IPS DF 4.7 (cell line): ENCODE measurements at regions not wholly inside any gene's neighbourhood (a gene's known extent, or its start where the extent isn't known, plus 50 kb on each side); places are given as distances from the start of the nearest gene placed in this dataset.
A peak's percentile ranks its signal among the peaks of the same experiment; 100 is the strongest.

ENCODE experiments used
- DNase-seq: peaks from one replicate; pipeline ENCODE4 v3.0.0-alpha.2; 2013; ENCODE audit warnings: low spot score; ENCODE audit errors: extremely low read depth

DNA sequence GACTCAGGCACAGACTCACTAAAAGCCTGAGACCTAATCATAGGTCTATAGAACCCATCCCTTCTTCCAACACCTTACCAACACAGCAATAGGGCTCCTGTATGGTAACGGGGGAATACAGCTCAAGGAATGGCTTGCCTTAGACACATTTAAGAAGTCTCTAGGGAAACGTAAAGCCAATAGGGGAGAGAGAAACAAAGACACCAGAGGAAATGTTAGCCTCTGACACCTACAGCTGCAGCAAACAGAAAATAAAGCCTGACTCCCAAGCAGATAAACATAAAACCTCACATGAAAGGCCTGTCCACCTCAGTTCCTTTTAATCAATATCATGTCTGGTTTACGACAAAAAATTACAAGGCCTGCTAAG lies 51.1 kb upstream of the NCOA1 start:
- no peak for DNase-seq

DNA sequence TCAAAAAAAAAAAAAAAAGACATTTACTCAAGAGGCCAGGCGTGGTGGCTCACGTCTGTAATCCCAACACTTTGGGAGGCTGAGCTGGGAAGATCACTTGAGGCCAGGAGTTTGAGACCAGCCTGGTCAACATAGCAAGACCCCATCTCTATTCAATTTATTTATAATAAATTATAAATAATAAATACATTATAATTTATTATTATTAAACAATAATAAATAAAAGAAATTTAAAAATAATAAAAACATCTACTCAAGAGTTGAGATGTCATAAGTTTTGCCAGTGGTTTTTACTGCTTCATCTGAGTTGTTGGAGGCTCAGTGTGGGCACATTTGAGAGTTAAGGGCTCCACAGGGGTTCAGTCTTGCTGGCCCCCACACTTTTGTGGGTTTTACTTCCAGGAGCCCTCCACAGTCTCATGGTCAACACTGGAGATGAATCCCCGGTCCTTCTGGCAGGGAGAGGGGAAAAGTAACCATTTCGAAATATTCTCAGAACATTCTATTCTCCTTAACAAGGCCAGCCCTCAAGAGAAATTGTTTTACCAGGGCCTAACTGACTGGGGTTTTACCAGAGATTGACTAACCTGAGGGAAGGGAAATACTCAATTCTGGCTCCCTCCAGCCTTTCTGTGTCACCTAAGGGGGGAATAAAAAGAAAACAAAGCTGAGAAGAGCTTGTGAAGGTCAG lies 51.6 kb upstream of the NCOA1 start:
- no peak for DNase-seq

DNA sequence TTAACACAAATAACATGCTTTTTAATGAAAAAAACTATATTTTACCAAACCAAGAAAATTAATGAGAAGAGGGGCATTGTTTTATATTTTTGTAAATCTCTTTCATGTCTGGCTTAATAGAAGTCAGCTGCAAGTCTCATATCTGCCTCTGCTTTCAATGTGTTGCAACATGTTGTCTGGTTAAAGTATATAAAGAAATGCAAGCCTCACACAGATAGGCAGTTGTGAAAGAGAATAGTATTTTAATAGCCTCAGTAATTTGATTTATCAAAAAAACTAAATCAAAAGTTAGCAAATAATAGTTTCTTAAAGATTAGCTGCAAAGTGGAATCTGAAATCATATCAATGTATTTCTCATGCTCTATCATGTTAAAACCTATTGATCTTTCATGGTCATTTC lies 52.9 kb upstream of the NCOA1 start:
- DNase-seq = no peak

DNA sequence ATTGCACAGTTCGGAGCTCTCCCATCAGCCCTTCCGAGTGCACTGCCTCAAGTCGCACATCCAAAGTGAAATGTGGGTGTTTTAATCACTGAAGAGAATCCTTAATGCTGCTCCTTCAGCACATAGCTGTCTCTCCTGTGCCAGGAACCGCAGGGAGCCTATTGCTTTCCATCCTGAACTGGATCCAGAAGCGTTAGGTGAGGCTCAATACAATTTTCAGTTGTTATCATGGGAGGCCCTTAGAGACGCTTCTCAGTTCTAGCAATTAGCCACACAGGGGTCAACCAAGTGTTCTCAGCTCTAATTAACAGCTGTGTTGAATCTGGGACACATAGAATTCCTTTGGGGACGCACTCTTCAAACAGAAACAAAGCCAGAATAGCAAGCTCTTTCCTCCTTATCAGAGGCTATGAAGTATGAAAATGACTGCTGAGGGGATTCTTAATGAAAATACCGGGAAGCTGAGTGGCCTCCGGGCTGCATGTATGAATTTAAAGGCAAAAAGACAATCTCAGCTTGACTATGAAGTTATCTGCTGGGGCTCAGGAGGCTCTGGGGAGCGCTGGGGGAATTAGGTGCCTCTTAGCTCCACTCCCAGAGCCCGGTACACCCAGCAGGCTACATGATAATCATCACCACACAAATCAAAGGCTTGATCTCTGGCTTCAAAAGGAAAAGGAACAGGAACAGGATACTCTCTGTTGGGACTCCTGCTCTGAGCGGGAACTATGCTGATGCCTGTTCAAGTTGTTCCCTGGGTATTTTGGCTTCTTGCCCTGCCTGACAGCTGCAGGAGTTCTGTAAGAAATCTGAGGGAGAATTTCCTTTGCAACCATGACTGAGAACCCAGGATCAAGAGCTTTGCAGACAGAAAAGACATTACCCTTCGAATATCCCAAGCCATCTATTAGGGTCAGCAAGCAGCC lies 55.4 kb upstream of the NCOA1 start:
- no peak for DNase-seq

DNA sequence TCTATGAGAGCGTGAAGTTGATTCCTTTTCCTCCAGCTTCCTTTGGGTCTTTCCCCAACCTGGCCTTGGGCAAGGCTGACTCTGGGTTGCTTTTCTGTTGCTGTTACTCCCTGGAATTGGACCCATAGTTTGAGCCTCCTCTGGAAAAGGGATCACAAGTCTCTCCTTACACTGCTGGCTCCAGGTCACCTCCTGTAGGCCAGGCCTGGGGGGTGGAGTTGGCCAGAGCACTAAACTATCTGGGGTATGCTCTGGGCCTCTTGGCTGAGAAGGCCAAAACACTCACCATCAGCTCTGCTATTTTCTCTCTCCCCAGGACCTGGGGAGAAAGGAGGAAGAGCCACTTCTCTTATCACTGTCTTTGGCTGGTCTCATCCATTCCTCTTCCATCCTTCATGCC lies 56.5 kb upstream of the NCOA1 start:
- no peak for DNase-seq

DNA sequence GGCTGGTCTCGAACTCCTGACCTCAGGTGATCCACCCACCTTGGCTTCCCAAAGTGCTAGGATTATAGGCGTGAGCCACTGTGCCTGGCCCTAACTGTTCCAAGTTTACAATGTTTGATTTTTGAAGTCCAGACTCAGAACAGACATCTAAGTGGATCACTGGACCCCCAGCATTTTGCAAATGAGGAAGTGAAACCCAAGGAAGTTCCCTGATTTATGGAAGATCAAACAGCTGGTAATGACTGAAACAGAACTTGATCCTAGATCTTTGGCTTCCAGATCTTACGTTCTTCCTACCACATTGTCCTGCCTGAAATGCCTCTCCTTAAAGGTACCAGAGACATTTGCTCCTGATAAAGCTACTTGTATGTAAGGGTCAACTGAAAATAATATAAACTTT lies 58.3 kb upstream of the NCOA1 start:
- DNase-seq = no peak

DNA sequence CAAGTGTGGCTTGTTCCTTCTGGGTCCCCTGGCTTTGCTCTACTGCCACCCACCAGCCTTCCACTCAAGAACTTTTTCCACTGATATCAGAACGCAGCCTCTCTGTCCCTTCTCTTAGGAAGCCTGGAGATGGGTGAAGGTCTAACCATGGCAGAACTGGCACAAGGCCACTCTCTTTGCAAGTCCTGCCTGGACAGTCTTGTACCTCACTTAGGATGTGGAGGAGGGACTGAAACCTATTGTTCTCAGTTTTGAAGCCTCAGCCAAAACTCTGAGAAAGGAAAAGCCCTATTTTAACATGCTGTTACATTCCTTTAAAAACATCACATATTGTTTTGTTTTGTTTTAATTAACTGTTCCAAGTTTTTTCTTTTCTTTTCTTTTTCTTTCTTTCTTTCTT lies 58.9 kb upstream of the NCOA1 start:
- DNase-seq = no peak

DNA sequence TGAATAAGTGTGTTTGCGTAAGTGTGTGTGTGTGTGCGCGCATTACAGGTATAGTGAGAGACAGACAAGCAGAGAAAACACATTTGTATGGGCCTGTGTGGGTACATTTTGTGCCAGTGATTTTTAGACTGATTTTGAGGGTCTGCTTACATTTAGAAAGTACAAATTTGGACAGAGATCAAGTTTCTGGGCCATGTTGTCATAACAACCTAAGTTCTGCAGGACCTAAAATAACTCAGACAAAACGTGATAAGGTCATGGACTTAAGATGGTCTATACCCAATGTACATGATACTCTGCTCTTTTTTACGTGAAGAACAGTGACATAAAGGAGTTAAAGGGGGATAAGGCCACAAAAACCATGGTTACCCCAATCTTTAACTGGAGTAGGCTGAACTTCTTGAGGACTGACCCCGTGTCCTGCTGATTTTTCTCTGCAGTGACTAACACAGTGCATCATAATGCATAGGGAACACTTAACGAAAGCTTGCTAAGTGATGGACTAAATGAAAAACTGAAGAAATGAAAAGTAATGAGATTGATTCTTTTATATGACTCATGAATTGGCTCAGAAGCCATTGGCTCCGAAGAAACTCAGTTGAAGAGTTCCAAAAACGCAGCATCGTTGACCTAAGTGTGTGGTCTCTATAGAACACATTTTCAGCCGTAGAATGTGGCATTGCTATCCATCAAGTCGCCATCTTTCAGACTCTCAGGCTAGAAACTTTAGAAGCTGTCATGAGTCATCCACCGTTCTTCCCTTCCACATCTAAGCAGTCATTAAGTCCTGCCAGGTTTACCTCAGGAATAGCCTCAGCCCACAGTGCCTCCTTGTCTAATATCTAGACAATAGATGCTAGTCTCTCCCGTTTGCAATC lies 61.6 kb upstream of the NCOA1 start:
- no peak for DNase-seq

DNA sequence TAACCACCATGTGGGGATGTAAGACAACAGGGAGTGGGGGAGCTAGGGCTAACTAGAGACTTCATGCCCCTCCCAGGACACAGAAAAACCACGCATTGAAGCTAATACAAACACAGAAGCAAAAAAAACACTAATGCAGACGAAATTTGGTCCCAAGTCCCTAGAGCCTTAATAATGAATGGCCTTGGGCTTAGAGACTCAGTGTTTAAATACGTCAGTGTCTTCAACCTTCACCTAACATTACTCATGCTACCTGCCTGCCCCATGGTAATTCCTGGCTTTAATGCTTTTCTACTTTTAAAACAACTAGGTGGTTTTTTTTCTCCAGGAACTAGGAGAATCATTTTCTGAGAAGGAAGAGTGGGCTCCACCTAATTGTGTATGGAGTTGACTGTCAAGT lies 64.1 kb upstream of the ITSN2 start:
- DNase-seq = no peak

DNA sequence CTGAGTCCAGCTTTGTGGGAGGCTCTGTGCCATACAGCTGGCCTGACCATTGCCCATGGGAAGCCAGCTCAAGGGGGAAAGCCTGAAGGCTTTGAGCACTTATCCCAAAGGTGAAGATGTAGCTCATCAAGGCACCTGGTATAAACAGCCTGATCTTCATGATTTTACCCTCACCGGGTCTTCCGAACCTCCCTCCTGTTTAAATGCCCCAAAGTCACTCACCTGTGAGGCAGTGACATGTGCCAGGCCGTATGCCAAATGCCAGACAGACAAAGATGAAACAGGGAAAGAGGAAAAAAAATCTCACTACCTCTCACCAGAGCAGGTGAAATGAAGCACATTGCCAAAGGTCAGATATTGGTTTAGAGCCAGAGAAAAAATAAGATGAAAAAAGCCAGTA lies 62.8 kb upstream of the ITSN2 start:
- DNase-seq = no peak

GRCh38 chr2:24421668-24422067 lies 61.3 kb upstream of the ITSN2 start:
- peak; percentile 44 for DNase-seq

GRCh38 chr2:24420373-24420772 lies 60.0 kb upstream of the ITSN2 start:
- DNase-seq = no peak

GRCh38 chr2:24418166-24418841 lies 58.0 kb upstream of the ITSN2 start:
- peak; percentile 62 for DNase-seq

- no peak for DNase-seq
Measured at GRCh38 chr2:24412812-24413211, 52.5 kb upstream of the ITSN2 start.

DNA sequence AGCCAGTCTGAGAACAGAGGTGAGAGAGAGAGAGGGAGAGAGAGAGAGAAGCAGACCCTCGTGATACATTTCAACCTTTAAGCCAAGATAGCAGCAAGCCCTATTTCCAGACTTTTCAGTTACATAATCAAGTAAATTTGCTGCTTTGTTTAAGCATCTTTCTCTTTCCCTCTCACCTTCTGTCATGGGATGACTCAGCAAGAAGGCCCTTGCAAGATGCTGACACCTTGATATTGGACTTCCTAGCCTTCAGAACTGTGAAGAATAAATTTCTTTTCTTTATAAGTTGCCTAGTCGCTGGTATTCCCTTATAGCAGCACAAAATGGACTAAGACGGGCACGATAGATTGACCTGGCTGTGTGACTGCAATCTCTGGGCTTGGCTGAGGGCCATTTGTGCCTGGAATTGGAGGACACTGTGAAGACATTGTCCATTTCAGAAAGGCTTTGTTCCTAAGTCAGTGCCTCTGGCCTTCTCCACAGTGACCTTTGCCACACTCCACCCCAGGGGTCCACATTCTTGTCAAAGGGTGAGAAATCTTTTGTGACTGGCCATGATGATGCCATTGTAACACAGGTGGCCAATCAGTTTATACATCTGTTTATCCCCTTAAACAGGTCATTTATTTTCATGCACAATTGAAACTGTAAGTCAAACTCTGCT lies 51.3 kb upstream of the ITSN2 start:
- DNase-seq = no peak

- DNase-seq = no peak
Measured at GRCh38 chr2:24410976-24411375, 50.6 kb upstream of the ITSN2 start.

DNA sequence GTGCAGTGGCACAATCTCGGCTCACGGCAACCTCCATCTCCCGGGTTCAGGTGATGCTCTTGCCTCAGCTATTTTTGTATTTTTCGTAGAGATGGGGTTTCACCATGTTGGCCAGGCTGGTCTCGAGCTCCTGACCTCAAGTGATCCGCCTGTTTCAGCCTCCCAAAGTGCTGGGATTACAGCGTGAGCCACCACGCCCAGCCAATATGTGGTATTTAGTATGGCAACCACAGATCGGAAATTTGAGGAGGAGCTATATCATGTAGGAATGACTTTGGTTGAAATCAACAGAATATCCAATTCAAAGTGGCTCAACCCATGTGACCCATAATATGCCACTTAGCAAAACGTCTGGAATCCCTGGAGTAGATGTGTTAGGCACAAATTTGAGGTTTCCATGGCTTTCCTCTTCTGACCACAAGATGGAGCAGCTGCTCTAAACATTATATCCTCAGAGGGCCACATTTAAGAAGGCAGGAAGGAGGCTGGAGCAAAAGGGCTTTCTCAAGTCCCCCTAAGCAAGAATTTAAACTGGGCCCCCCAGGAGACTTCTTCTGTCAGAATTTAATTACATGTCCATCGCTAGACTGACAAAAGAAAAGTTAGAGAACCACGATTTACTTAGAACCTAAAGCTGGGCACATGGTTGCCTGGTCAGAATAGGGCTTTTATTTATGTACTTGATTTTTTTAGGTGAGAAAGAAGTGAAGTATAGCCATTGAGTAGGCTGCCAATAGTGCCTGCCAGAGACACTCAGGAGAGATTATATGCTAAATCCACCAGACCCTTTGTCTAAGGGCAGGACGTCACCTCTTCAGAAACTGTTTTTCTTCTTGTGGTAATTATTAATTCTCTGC lies 49.6 kb upstream of the ITSN2 start:
- DNase-seq = peak; percentile 53
